Smooth muscle cell (in vitro differentiated cells): ENCODE measurements at regions not wholly inside any gene's neighbourhood (a gene's known extent, or its start where the extent isn't known, plus 50 kb on each side); places are given as distances from the start of the nearest gene placed in this dataset.
A peak's percentile ranks its signal among the peaks of the same experiment; 100 is the strongest.

ENCODE experiments used
- DNase-seq: peaks from one replicate; lab custom pipeline; 2025; ENCODE audit not compliant: unreplicated experiment; lab: John Stamatoyannopoulos, UW
- H2AFZ ChIP-seq: fragments of 200-600 bp; sonication (generic); 2 replicates; pipeline ENCODE4 v1.6.0; 2016; ENCODE audit warnings: antibody characterized with exemption, low read depth, mild to moderate bottlenecking
- H3F3A ChIP-seq: fragments of 200-600 bp; sonication (generic); 2 replicates; pipeline ENCODE4 v1.6.0; 2017; ENCODE audit warnings: antibody characterized with exemption, low read depth
- H3K27ac ChIP-seq: fragments of 200-600 bp; sonication (generic); 2 replicates; pipeline ENCODE4 v1.5.1; 2016; ENCODE audit warnings: low read depth, mild to moderate bottlenecking
- H3K27me3 ChIP-seq: fragments of 200-600 bp; sonication (generic); 2 replicates; pipeline ENCODE4 v1.6.1; 2016; ENCODE audit warnings: low read depth, mild to moderate bottlenecking
- H3K36me3 ChIP-seq: fragments of 200-600 bp; sonication (generic); 2 replicates; pipeline ENCODE4 v1.5.1; 2016; ENCODE audit warnings: low read depth
- H3K4me1 ChIP-seq: fragments of 200-600 bp; sonication (generic); 2 replicates; pipeline ENCODE4 v1.5.1; 2016; ENCODE audit warnings: low read depth
- H3K4me2 ChIP-seq: fragments of 200-600 bp; sonication (generic); 2 replicates; pipeline ENCODE4 v1.6.0; 2016; ENCODE audit warnings: mild to moderate bottlenecking
- H3K4me3 ChIP-seq: fragments of 200-600 bp; sonication (generic); 2 replicates; pipeline ENCODE4 v1.5.1; 2016; ENCODE audit warnings: mild to moderate bottlenecking
- H3K79me2 ChIP-seq: fragments of 200-600 bp; sonication (generic); 2 replicates; pipeline ENCODE4 v1.6.0; 2016; ENCODE audit warnings: low read depth, mild to moderate bottlenecking
- H3K9ac ChIP-seq: fragments of 200-600 bp; sonication (generic); 2 replicates; pipeline ENCODE4 v1.6.0; 2016; ENCODE audit warnings: low read depth
- H3K9me3 ChIP-seq: fragments of 200-600 bp; sonication (generic); replicated peaks from 2 replicates; pipeline ENCODE4 v1.5.1; 2016; ENCODE audit warnings: low read depth
- H4K20me1 ChIP-seq: fragments of 200-600 bp; sonication (generic); 2 replicates; pipeline ENCODE4 v1.6.0; 2016; ENCODE audit warnings: low read depth
- CTCF ChIP-seq: fragments of 200-600 bp; sonication (generic); IDR thresholded peaks from 2 replicates; pipeline ENCODE4 v1.5.1; 2017; ENCODE audit warnings: borderline replicate concordance, mild to moderate bottlenecking, antibody characterized with exemption; ENCODE audit not compliant: insufficient read depth, poor library complexity, severe bottlenecking
- WGBS: methylation state at CpG from one replicate; pipeline ENCODE4 v1.1.7; 2016; ENCODE audit warnings: low lambda C conversion rate; 5-methylcytosine and 5-hydroxymethylcytosine counted together

GRCh38 chr1:178632653-178633052, 92.4 kb upstream of the RALGPS2 start:
- 48% methylated on average over 5 of the region's 5 CpGs for WGBS
- no peak for TF ChIP-seq CTCF
- H3K27me3 ChIP-seq, result no peaks in the 10 kb centered on the region
- H2AFZ ChIP-seq, result peak overlapping the region; percentile 32
- H3K9me3 ChIP-seq, result no peaks in the 10 kb centered on the region
- peak overlapping the region; percentile 15 for H3K4me2 ChIP-seq
- H3K4me1 ChIP-seq, result peaks cover 21% of the 10 kb centered on the region
- H3K36me3 ChIP-seq, result no peaks in the 10 kb centered on the region
- H3K9ac ChIP-seq, result no peak overlapping the region
- DNase-seq, result no peak
- H4K20me1 ChIP-seq, result no peaks in the 10 kb centered on the region
- peak overlapping the region; percentile 84 for H3K27ac ChIP-seq
- H3K79me2 ChIP-seq, result no peaks in the 10 kb centered on the region
- H3K4me3 ChIP-seq, result no peak overlapping the region
- peaks cover 8% of the 10 kb centered on the region for H3F3A ChIP-seq

- WGBS, result 36% methylated on average over 4 of the region's 4 CpGs
- peaks cover 21% of the 10 kb centered on the region for H3K4me1 ChIP-seq
Observed at GRCh38 chr1:178633056-178633455, 92.0 kb upstream of the RALGPS2 start.

GRCh38 chr1:178634445-178634844, 90.6 kb upstream of the RALGPS2 start:
- peak overlapping the region; percentile 46 for H3K27ac ChIP-seq
- H3K36me3 ChIP-seq, result no peaks in the 10 kb centered on the region
- H3K9ac ChIP-seq, result no peak overlapping the region
- no peaks in the 10 kb centered on the region for H3K27me3 ChIP-seq
- TF ChIP-seq CTCF, result no peak
- peaks cover 10% of the 10 kb centered on the region for H3K4me1 ChIP-seq
- DNase-seq, result no peak
- H2AFZ ChIP-seq, result no peak overlapping the region
- H3K4me2 ChIP-seq, result no peak overlapping the region
- 58% methylated on average over 2 of the region's 2 CpGs for WGBS
- no peaks in the 10 kb centered on the region for H3K9me3 ChIP-seq
- no peak overlapping the region for H3K4me3 ChIP-seq
- H3F3A ChIP-seq, result peaks cover 8% of the 10 kb centered on the region
- no peaks in the 10 kb centered on the region for H3K79me2 ChIP-seq
- H4K20me1 ChIP-seq, result no peaks in the 10 kb centered on the region

More at GRCh38 chr1:178633056-178633455, 92.0 kb upstream of the RALGPS2 start:
- H3K9ac ChIP-seq, result no peak overlapping the region
- DNase-seq, result no peak
- H3F3A ChIP-seq, result peaks cover 8% of the 10 kb centered on the region
- no peak overlapping the region for H2AFZ ChIP-seq
- H3K9me3 ChIP-seq, result no peaks in the 10 kb centered on the region
- H3K27me3 ChIP-seq, result no peaks in the 10 kb centered on the region
- peak overlapping the region; percentile 15 for H3K4me2 ChIP-seq
- peak overlapping the region; percentile 84 for H3K27ac ChIP-seq
- no peak for TF ChIP-seq CTCF
- H3K36me3 ChIP-seq, result no peaks in the 10 kb centered on the region
- no peaks in the 10 kb centered on the region for H3K79me2 ChIP-seq
- no peak overlapping the region for H3K4me3 ChIP-seq
- H4K20me1 ChIP-seq, result no peaks in the 10 kb centered on the region

- H3K4me1 ChIP-seq, result peaks cover 4% of the 10 kb centered on the region
- no peaks in the 10 kb centered on the region for H3K36me3 ChIP-seq
- TF ChIP-seq CTCF, result no peak
- no peaks in the 10 kb centered on the region for H3K27me3 ChIP-seq
- no peak for DNase-seq
- H3F3A ChIP-seq, result peaks cover under 1% of the 10 kb centered on the region
- no peaks in the 10 kb centered on the region for H3K79me2 ChIP-seq
- 100% methylated on average over 1 of the region's 1 CpG for WGBS
- no peaks in the 10 kb centered on the region for H3K9me3 ChIP-seq
- H3K4me2 ChIP-seq, result no peak overlapping the region
- no peak overlapping the region for H3K4me3 ChIP-seq
- no peak overlapping the region for H3K27ac ChIP-seq
- no peak overlapping the region for H3K9ac ChIP-seq
- H4K20me1 ChIP-seq, result no peaks in the 10 kb centered on the region
- H2AFZ ChIP-seq, result no peak overlapping the region
Observed at GRCh38 chr1:178637841-178638240, 87.2 kb upstream of the RALGPS2 start.
